NCI-H2196 (cell line): ENCODE measurements at regions not wholly inside any gene's neighbourhood (a gene's known extent, or its start where the extent isn't known, plus 50 kb on each side); places are given as distances from the start of the nearest gene placed in this dataset.

Source experiments
- DNase-seq: peaks from one replicate; lab custom pipeline; 2025; ENCODE audit not compliant: unreplicated experiment; lab: John Stamatoyannopoulos, UW

DNA sequence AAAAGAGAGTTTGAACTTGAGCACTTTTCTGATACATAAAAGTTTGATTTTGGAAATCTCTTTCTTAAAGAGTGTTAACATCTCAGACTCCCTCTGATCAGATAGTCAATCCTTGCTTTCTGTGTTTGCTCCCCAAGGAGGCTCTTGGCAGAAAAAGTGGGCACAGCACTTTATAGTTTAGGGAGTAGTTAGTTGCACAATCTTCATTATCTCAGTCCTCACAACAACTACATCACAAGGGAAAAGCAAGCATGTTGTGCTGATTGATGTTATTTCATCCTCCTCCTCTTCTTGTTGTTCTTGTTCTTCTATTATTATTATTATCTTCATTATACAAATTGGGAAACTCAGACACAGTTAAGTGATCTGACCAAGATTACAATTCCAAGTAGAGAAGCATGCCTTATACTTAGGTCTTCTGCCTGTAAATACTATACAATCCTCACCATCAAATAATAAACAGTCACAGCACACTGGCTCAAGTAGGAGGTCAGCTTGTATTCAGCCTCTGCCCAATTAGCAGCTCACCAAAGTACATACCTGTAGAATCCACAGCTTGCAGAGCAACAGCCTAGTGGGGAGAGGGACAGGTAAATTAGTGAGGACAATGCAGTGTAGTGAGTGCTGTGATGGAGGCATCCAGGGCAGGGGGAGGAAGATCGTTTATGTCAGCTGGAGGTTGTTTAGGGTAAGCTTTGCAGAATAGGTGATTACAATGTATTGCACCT is 304.1 kb upstream of the MME start:
- no peak for DNase-seq

DNA sequence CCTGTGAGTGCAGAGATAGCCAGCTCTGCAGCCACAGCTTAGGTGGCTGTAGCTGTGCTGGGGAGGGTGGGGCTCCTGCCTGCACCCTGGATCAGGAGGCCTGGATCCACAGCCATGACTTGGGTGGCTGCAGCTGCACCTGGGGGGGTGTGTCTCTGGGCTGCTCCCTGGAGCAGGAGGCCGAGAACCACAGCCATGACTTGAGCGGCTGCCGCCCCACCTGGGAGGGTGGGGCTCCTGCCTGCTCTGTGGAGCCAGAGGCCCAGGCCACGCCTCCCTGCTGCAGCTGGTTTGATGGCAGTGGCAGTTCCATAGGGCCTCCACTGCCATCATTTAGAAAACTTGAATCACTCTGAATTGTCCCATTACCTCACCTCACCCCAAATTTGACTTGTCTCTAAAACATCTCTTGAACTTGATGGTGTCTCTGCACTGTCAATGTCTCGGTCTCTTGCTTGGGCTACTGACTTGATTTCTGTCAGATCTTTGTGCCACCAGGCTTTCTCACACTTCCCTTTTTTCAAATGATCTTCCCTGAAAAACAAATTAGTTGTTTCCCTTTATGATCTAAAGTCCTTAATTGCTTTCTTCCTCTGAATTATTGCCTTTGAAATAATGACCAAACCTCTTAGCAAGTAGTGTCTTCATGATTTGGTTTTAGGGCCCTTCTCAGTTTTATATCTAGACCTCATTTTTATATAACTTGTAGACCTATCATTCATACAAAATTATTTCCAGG is 313.2 kb upstream of the MME start:
- no peak for DNase-seq

GRCh38 chr3:154764856-154765640 is 315.1 kb upstream of the MME start:
- no peak for DNase-seq

DNA sequence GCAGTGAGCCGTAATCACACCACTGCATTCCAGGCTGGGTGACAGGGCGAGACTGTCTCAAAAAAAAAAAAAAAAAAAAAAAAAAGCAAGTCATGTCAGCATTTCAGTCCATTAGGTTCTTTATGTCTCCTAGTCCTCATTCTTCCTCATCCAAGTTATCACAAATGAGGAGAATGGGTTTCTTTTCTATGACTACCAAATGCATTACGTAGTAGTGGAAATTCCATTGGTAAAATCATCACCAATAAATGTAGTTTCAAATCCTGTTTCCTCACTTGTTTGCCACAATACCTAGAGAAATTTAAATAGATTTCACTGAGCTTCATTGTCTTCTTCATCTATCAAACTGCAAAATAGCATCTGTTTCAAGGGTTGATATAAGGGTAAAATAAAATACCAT is 317.6 kb upstream of the MME start:
- no peak for DNase-seq

DNA sequence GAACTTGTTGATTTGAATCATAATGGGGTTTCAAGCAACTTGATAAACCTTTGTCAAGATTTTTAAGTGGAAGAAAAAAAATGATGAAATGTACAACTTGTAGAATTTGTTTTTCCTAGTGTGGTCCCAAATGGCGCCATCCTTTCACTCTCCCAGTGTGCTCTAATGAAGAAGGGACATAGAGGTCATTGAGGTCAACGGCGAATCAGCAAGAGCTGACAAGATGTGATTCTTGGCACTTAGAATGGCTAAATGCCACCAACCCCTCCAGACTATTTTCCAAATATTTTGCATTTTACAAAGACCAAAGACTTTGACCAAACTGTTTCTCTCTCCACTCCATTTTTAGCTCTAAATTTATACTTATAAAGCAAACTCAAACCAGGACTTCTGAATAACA is 320.2 kb upstream of the MME start:
- no peak for DNase-seq

- DNase-seq = peak; percentile 43
Observed at GRCh38 chr3:154758109-154758868, 321.8 kb upstream of the MME start.

- DNase-seq = no peak
Observed at GRCh38 chr3:154753101-154753500, 323.1 kb upstream of the GPR149 start.

DNA sequence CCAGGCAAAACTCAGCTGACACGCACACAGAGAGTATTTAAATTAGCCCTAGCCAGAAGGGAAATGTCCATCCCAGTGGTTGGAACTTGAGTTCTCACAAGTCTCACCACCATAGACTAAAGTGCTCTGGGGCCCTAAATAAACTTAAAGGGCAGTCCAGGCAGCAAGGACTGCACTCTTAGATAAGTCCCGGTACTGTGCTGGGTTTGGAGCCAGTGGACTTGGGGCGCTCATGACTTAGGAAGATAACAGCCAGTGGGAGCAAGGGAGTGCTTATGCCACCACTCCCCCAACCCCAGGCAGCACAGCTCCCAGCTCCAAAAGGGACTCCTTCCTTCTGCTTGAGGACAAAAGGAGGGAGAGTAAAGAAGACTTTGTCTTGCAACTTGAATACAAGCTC is 319.5 kb upstream of the GPR149 start:
- no peak for DNase-seq

- DNase-seq = no peak
Observed at GRCh38 chr3:154745929-154746328, 315.9 kb upstream of the GPR149 start.

- DNase-seq = no peak
Observed at GRCh38 chr3:154745122-154745521, 315.1 kb upstream of the GPR149 start.

DNA sequence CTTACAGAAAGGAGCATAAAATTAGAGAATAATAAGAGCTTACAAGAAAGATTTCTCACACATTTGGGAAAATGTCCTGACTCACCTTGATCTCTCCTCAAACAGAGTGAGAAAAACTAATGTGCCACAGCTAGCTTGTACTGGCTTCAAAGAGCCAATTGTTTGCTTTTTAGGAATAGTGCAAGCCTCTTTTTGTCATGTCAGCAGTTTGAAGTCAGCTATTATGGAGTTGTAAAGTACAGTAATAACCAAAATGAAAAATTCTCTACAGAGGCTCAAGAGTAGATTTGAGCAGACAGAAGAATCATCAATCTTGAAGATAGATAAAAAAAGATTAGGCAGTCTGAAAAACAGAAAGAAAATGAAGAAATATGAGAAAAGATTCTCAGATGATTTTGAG is 313.4 kb upstream of the GPR149 start:
- no peak for DNase-seq

GRCh38 chr3:154734468-154734867 is 304.5 kb upstream of the GPR149 start:
- no peak for DNase-seq

DNA sequence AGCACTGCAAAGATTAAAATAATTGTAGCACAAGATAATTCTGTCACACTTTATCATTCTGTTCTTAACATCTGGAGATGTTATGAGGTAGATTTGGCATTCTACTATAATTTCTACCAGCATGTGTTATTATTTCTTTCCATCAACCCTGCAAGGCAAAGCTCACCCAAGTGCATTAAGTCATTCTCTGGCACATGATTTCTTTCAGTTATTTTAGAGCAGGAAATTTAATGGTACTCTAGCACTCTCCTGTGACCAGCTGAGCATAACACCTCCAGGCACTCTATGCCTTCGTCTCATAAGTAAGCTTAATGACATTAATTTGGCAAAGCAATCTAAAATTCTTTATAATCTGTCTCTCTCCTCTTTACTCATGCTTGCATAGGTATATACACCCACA is 300.2 kb upstream of the GPR149 start:
- DNase-seq = no peak

DNA sequence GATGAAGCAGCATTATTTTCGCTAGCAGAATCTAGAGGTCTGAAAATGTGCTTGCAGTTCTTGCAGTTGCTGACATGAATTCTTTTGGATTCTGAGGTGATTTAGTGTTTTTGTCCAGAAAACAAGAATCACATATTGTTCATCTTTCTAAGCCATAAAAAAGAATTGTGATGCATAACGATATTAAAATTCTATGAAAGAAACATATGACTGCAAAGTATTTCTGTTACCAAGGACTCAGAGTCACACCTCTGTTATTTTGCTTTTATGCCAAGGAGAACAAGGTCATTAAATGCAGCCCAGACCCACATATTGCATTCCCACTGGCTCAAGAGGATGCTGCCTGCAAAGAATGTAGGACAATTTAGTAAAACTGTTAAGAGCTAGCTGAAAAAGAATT is 299.8 kb upstream of the GPR149 start:
- DNase-seq = no peak

DNA sequence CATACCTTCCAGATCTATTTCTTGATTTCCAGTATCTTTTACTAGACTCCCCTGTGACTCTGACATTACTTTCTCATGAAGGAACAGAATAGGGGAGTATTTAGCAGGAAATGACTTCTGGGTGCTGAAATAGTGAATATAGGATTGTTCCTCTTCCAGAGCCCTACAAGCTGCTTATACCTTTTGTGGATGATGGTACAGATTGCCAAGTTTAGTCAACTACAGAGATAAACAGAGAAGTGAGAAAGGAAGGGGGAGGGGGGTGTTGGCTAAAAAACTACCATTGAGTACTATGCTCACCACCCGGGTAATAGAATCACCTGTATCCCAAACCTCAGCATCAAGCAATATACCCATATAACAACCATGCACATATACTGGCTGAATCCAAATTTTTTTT is 298.3 kb upstream of the GPR149 start:
- DNase-seq = no peak

GRCh38 chr3:154720921-154721320 is 290.9 kb upstream of the GPR149 start:
- no peak for DNase-seq

GRCh38 chr3:154718053-154718452 is 288.1 kb upstream of the GPR149 start:
- DNase-seq = no peak

DNA sequence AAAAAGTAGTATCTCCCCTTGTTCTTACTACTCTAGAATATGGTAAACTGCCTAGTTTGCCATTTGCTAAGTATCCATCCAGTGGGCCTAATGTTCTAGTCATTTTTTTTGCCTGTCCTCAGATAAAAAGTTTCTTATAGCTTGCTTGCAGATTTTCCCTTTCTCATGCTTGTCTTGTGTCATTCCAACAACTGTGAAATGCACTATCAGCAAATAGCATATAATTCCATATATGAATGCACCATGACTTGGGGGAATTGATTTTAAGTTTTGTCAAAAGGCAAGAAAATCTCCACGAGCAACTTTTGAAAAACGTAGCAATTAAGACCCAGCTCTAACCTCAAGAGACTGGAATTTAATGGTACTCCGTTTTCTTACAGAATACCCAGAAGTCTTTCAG is 286.2 kb upstream of the GPR149 start:
- no peak for DNase-seq

DNA sequence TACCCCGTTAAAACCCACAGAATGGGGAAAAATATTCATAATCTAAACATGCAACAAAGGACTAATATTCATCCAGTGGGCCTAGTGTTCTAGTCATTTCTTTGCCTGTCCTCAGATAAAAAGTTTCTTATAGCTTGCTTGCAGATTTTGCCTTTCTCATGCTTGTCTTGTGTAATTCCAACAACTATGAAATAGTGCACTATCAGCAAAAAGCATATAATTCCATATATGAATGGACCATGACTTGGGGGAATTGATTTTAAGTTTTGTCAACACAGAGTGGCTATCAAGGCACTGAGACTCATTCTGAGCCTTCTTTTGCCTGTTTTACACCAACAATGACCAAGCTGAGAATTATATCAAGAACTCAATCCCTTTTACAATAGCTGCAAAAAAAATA is 278.6 kb upstream of the GPR149 start:
- no peak for DNase-seq

DNA sequence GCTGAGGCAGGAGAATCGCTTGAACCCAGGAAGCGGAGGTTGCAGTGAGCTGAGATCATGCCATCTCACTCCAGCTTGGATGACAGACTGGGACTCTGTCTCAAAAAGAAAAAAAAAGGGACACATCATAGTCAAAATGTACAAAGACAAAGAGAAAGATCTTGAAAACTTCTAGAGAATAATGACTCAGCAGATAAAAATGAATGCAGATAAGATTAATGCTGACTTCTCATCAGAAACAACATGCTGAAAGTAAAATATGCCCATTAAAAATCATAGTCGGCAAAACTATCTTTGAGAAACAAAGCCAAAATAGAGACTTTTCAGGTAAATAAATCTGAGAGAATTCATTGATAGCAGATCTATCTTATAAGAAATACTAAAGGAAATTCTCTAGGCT is 271.1 kb upstream of the GPR149 start:
- no peak for DNase-seq

GRCh38 chr3:154690413-154690812 is 260.4 kb upstream of the GPR149 start:
- DNase-seq = no peak
